Mesenchymal stem cell (in vitro differentiated cells and primary cell): ENCODE measurements at regions not wholly inside any gene's neighbourhood (a gene's known extent, or its start where the extent isn't known, plus 50 kb on each side); places are given as distances from the start of the nearest gene placed in this dataset.

Source experiments
- DNase-seq: peaks from one replicate; pipeline ENCODE4 v3.0.0-alpha.2; 2013
- H2AFZ ChIP-seq: one replicate; pipeline ENCODE4 v1.6.1; 2013; ENCODE audit warnings: low read depth, mild to moderate bottlenecking, control low read depth, inconsistent platforms, low read length, moderate library complexity
- H2AK5ac ChIP-seq: 2 replicates; pipeline ENCODE4 v1.6.1; 2013; ENCODE audit warnings: low read length, moderate library complexity, mild to moderate bottlenecking, inconsistent platforms; ENCODE audit not compliant: severe bottlenecking
- H2BK120ac ChIP-seq: one replicate; pipeline ENCODE4 v1.6.1; 2013; ENCODE audit warnings: low read depth, mild to moderate bottlenecking, inconsistent platforms, low read length, moderate library complexity
- H2BK12ac ChIP-seq, 2 experiments: one replicate each; pipeline ENCODE4 v1.6.1; 2013; ENCODE audit warnings: inconsistent platforms in 2 of 2, low read length in 2 of 2, mild to moderate bottlenecking in 2 of 2, moderate library complexity in 2 of 2, control low read depth in 1 of 2
- H2BK15ac ChIP-seq: one replicate; pipeline ENCODE4 v1.6.1; 2013; ENCODE audit warnings: mild to moderate bottlenecking, low read depth, inconsistent platforms; ENCODE audit not compliant: poor library complexity, severe bottlenecking
- H2BK5ac ChIP-seq: 2 replicates; pipeline ENCODE4 v1.6.1; 2013; ENCODE audit warnings: low read depth, mild to moderate bottlenecking, low read length, control low read depth, inconsistent platforms; ENCODE audit not compliant: poor library complexity, severe bottlenecking
- H3K14ac ChIP-seq, 2 experiments: one replicate each; pipeline ENCODE4 v1.6.1; 2013; ENCODE audit warnings: inconsistent platforms in 2 of 2, low read length in 2 of 2, control low read depth in 1 of 2, mild to moderate bottlenecking in 1 of 2, moderate library complexity in 1 of 2
- H3K18ac ChIP-seq, 2 experiments: one replicate each; pipeline ENCODE4 v1.6.1; 2013; ENCODE audit warnings: inconsistent platforms in 2 of 2, low read length in 2 of 2, control low read depth in 1 of 2, low read depth in 1 of 2, mild to moderate bottlenecking in 1 of 2
- H3K23ac ChIP-seq, 2 experiments: one replicate each; pipeline ENCODE4 v1.6.1; 2013; ENCODE audit warnings: inconsistent platforms in 2 of 2, low read length in 2 of 2, mild to moderate bottlenecking in 2 of 2, moderate library complexity in 2 of 2, control low read depth in 1 of 2
- H3K27ac ChIP-seq: 2 replicates; pipeline ENCODE4 v1.5.1; 2013; ENCODE audit warnings: mild to moderate bottlenecking, moderate library complexity, low read length, control low read depth, inconsistent platforms; ENCODE audit not compliant: poor library complexity, severe bottlenecking
- H3K27me3 ChIP-seq, 2 experiments: 2 replicates each; pipeline versions ENCODE4 v1.6.1 to v1.7.0; 2013; ENCODE audit warnings: low read length in 2 of 2, mild to moderate bottlenecking in 2 of 2, moderate library complexity in 2 of 2, control low read depth in 1 of 2, inconsistent platforms in 1 of 2; ENCODE audit not compliant: control insufficient read depth in 1 of 2, insufficient read depth in 1 of 2
- H3K36me3 ChIP-seq, 2 experiments: 2 replicates each; pipeline versions ENCODE4 v1.6.1 to v1.7.0; 2013; ENCODE audit warnings: low read length in 2 of 2, control low read depth in 1 of 2, inconsistent platforms in 1 of 2, low read depth in 1 of 2, mild to moderate bottlenecking in 1 of 2; ENCODE audit not compliant: insufficient read depth in 2 of 2, control insufficient read depth in 1 of 2
- H3K4ac ChIP-seq, 2 experiments: one replicate each; pipeline ENCODE4 v1.6.1; 2013; ENCODE audit warnings: inconsistent platforms in 2 of 2, low read length in 2 of 2, mild to moderate bottlenecking in 2 of 2, moderate library complexity in 2 of 2, control low read depth in 1 of 2, low read depth in 1 of 2
- H3K4me1 ChIP-seq: 2 replicates; pipeline ENCODE4 v1.6.1; 2013; ENCODE audit warnings: low read depth, low read length, control low read depth; ENCODE audit not compliant: control insufficient read depth, insufficient read depth
- H3K4me2 ChIP-seq: 2 replicates; pipeline ENCODE4 v1.6.1; 2013; ENCODE audit warnings: low read length, mild to moderate bottlenecking, inconsistent platforms; ENCODE audit not compliant: poor library complexity, severe bottlenecking
- H3K4me3 ChIP-seq, 2 experiments: 2 replicates each; pipeline versions ENCODE4 v1.5.1 to v1.7.0; 2013; ENCODE audit warnings: low read length in 2 of 2, mild to moderate bottlenecking in 2 of 2, control low read depth in 1 of 2, low read depth in 1 of 2; ENCODE audit not compliant: insufficient read depth in 1 of 2
- H3K79me1 ChIP-seq: replicated peaks from 2 replicates; pipeline ENCODE4 v1.6.1; 2013; ENCODE audit warnings: mild to moderate bottlenecking, control low read depth, low read length, inconsistent platforms; ENCODE audit not compliant: poor library complexity, severe bottlenecking
- H3K9ac ChIP-seq: 2 replicates; pipeline ENCODE4 v1.7.0; 2013; ENCODE audit warnings: mild to moderate bottlenecking, low read length, moderate library complexity
- H3K9me3 ChIP-seq: 2 replicates; pipeline ENCODE4 v1.7.0; 2013; ENCODE audit warnings: mild to moderate bottlenecking, low read length; ENCODE audit not compliant: control insufficient read depth
- H4K8ac ChIP-seq: one replicate; pipeline ENCODE4 v1.6.1; 2013; ENCODE audit warnings: inconsistent platforms, mild to moderate bottlenecking, low read length, moderate library complexity
- H4K91ac ChIP-seq: one replicate; pipeline ENCODE4 v1.6.1; 2013; ENCODE audit warnings: mild to moderate bottlenecking, low read length, inconsistent platforms
- WGBS: methylation state at CpG from one replicate; pipeline ENCODE4 v1.1.7; 2013; ENCODE audit warnings: mixed read lengths; 5-methylcytosine and 5-hydroxymethylcytosine counted together

DNA sequence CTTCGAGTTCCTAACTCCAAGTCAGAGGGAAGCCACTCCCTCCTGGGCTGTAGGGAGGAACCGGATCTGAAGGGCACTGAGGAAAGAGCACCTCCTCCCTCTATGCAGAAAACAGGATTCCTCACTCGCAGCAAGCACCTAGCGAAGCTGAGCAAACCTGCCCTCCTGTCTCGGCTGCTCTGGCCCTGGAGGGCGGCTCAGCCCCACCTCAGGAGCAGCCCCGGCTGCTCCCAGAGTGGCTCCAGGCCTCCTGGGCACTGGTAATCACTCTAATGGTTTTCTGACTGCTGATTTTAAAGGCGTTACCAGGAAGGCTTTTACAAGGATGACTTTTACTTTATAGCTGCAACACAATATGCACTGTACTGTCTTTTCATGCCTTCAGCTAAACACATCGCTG is 312.5 kb downstream of the TEX29 start:
- no peak overlapping the region for H2BK5ac ChIP-seq
- no peaks in the 10 kb centered on the region for H3K9me3 ChIP-seq
- H2AFZ ChIP-seq: no peak overlapping the region
- no peak overlapping the region for H4K91ac ChIP-seq
- no peak overlapping the region for H2BK15ac ChIP-seq
- H3K23ac ChIP-seq: no peak overlapping the region
- H3K14ac ChIP-seq: no peak overlapping the region
- no peaks in the 10 kb centered on the region for H3K36me3 ChIP-seq
- H3K4me3 ChIP-seq: no peak overlapping the region
- H4K8ac ChIP-seq: no peak overlapping the region
- H3K4ac ChIP-seq: no peak overlapping the region
- no peak overlapping the region for H3K27ac ChIP-seq
- no peak overlapping the region for H2BK12ac ChIP-seq
- no peak overlapping the region for H3K9ac ChIP-seq
- H3K4me1 ChIP-seq: no peaks in the 10 kb centered on the region
- no peak for DNase-seq
- no peaks in the 10 kb centered on the region for H3K27me3 ChIP-seq
- H3K4me2 ChIP-seq: no peak overlapping the region
- no peak overlapping the region for H2BK120ac ChIP-seq
- 27% methylated on average over 9 of the region's 9 CpGs for WGBS
- H3K18ac ChIP-seq: no peak overlapping the region
- no peaks in the 10 kb centered on the region for H3K79me1 ChIP-seq
- H2AK5ac ChIP-seq: no peak overlapping the region

DNA sequence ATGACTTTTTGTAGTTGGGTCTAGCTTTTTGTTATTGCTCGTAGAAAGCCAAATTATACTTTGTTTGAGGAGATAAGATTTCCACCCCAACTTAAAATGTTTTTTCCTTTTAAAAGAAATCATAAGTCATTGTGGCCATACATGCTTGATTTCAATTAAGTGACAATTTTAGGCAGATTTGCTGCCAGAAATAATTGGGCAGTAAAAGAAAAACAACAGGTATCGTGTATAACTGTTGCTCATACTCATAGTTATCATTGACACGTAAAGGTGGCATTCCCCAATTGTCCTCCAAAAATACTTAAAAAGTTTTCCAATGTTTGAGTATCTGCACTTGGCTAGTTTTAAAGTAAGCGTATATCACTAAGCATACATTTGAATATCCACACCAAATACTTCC is 313.0 kb downstream of the TEX29 start:
- Histone ChIP-seq H3K79me1 (no peaks in the 10 kb centered on the region), H2BK15ac (no peak overlapping the region), H2AK5ac (no peak overlapping the region), H3K9ac (no peak overlapping the region), H3K4me1 (no peaks in the 10 kb centered on the region), H3K14ac (no peak overlapping the region), H2BK12ac (no peak overlapping the region), H3K18ac (no peak overlapping the region), H3K36me3 (no peaks in the 10 kb centered on the region), H2BK120ac (no peak overlapping the region), H3K4me3 (no peak overlapping the region), H4K8ac (no peak overlapping the region), H3K27ac (no peak overlapping the region), H2AFZ (no peak overlapping the region), H3K27me3 (no peaks in the 10 kb centered on the region), H2BK5ac (no peak overlapping the region), H3K4ac (no peak overlapping the region), H4K91ac (no peak overlapping the region), H3K4me2 (no peak overlapping the region), H3K9me3 (no peaks in the 10 kb centered on the region), H3K23ac (no peak overlapping the region)
- DNase-seq: no peak
- WGBS: 71% methylated on average over 1 of the region's 4 CpGs

DNA sequence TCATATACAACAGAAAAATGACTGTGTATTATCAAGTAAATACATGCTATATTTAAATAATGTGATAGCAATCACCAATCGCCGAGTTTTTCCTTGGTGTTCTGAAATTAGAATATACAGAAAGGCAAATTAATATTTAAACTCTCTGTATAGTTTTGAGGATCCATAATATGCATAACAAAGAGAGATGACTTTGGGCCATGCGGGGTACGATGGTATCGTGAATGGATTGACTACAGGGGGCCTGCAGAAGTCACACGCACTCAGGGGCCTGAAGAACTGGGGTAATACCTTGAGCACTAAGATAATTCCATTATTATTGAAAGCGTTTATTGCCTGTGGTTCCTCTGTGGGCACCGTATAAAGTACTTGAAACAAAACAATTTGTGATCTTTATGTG is 314.0 kb downstream of the TEX29 start:
- Histone ChIP-seq H3K4me2 (no peak overlapping the region), H3K36me3 (no peaks in the 10 kb centered on the region), H3K9ac (no peak overlapping the region), H2AFZ (no peak overlapping the region), H3K18ac (no peak overlapping the region), H3K4me3 (no peak overlapping the region), H3K9me3 (no peaks in the 10 kb centered on the region), H3K27ac (no peak overlapping the region), H3K23ac (no peak overlapping the region), H2BK15ac (no peak overlapping the region), H4K8ac (no peak overlapping the region), H2BK12ac (no peak overlapping the region), H4K91ac (no peak overlapping the region), H3K4ac (no peak overlapping the region), H3K4me1 (no peaks in the 10 kb centered on the region), H3K79me1 (no peaks in the 10 kb centered on the region), H2BK5ac (no peak overlapping the region), H3K14ac (no peak overlapping the region), H2AK5ac (no peak overlapping the region), H2BK120ac (no peak overlapping the region), H3K27me3 (no peaks in the 10 kb centered on the region)
- DNase-seq: no peak
- 80% methylated on average over 6 of the region's 8 CpGs for WGBS

DNA sequence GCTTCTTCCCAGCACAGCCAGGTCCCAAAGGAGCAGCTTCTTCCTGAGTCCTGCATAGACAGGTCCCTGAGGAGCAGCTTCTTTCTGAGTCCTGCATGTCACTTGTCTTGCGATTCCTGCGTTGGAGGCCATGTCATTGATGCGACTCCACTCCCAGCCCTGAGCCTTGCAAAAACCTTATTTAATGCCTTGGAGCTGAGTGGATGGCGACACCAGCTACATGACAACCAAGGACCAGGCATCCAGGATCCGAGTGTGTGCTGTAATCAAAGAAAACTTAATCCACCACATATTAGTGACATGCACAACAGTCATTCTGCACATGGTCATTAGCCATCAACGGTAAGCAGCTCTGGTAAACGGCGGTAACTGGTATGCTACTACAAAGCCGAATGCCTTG is 315.8 kb downstream of the TEX29 start:
- H3K9ac ChIP-seq: no peak overlapping the region
- no peaks in the 10 kb centered on the region for H3K36me3 ChIP-seq
- H3K4me3 ChIP-seq: no peak overlapping the region
- no peak overlapping the region for H2AFZ ChIP-seq
- H2AK5ac ChIP-seq: no peak overlapping the region
- H4K8ac ChIP-seq: no peak overlapping the region
- no peak overlapping the region for H3K27ac ChIP-seq
- no peaks in the 10 kb centered on the region for H3K27me3 ChIP-seq
- H2BK15ac ChIP-seq: no peak overlapping the region
- H3K4ac ChIP-seq: no peak overlapping the region
- no peak overlapping the region for H2BK120ac ChIP-seq
- no peak overlapping the region for H2BK5ac ChIP-seq
- DNase-seq: no peak
- no peak overlapping the region for H3K4me2 ChIP-seq
- H3K79me1 ChIP-seq: no peaks in the 10 kb centered on the region
- no peak overlapping the region for H3K14ac ChIP-seq
- H3K9me3 ChIP-seq: no peaks in the 10 kb centered on the region
- H3K18ac ChIP-seq: no peak overlapping the region
- H3K4me1 ChIP-seq: no peaks in the 10 kb centered on the region
- WGBS: 86% methylated on average over 9 of the region's 9 CpGs
- no peak overlapping the region for H4K91ac ChIP-seq
- H3K23ac ChIP-seq: no peak overlapping the region
- no peak overlapping the region for H2BK12ac ChIP-seq
